ENCODE measurements at regions not wholly inside any gene's neighbourhood (a gene's known extent, or its start where the extent isn't known, plus 50 kb on each side); places are given as distances from the start of the nearest gene placed in this dataset.

DNA sequence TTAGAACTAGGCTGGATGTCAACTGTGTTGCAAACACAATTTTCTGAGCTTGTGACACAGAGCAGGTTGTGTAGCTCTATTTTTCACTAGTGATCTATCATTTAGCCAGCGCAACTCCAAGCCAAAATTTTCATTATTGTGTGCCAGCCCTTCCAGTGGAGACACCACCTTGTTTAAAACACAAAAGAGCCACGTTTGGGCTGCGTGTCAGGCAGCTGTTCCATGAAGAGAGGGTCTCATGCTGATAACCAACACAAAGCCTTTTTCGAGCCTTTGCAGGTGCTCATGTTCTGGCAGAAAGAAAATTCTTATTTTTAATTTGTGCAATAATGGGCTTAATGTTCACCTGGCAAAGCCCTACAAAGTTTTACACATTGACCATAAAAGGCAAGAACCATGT lies 237.6 kb upstream of the RGMB start:
- TF ChIP-seq, protein P1, sequence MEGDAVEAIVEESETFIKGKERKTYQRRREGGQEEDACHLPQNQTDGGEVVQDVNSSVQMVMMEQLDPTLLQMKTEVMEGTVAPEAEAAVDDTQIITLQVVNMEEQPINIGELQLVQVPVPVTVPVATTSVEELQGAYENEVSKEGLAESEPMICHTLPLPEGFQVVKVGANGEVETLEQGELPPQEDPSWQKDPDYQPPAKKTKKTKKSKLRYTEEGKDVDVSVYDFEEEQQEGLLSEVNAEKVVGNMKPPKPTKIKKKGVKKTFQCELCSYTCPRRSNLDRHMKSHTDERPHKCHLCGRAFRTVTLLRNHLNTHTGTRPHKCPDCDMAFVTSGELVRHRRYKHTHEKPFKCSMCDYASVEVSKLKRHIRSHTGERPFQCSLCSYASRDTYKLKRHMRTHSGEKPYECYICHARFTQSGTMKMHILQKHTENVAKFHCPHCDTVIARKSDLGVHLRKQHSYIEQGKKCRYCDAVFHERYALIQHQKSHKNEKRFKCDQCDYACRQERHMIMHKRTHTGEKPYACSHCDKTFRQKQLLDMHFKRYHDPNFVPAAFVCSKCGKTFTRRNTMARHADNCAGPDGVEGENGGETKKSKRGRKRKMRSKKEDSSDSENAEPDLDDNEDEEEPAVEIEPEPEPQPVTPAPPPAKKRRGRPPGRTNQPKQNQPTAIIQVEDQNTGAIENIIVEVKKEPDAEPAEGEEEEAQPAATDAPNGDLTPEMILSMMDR (IDR thresholded peaks at IDR 0.05; ENCODE audit: low read length) = no peak
- TF ChIP-seq EZH2 (IDR thresholded peaks at IDR 0.05; ENCODE audit: borderline replicate concordance, low read length) = no peak

Measured in OCI-LY1 (cell line).